K562 (cell line): ENCODE measurements at regions not wholly inside any gene's neighbourhood (a gene's known extent, or its start where the extent isn't known, plus 50 kb on each side); places are given as distances from the start of the nearest gene placed in this dataset.

ENCODE experiments used
- ATAC-seq: fragments of 200-7000 bp; cut with Tn5 transposase; 3 replicates; pipeline ENCODE4 v1.9.1; 2020; ENCODE audit warnings: moderate library complexity
- BruUV-seq: library from RNA; stranded (reverse); fragments of 400-500 nt; replicated peaks from 2 replicates; lab custom pipeline; 2021; lab: Mats Ljungman, UMichigan
- CTCF ChIA-PET: fragments of 300-600 bp; formaldehyde crosslinking; extraction: SDS; loops from one replicate; lab custom pipeline; 2021; ENCODE audit warnings: low intra/inter-chr PET ratio; lab: Yijun Ruan, JAX
- POLR2A ChIA-PET: fragments of 300-600, 350-650 bp; sonication (Branson Sonifier 250); formaldehyde crosslinking; extraction: SDS; loops from one replicate; lab custom pipeline; 2021; ENCODE audit warnings: antibody characterized with exemption, inconsistent platforms; lab: Yijun Ruan, JAX
- DNase-seq, 4 experiments: peaks; one replicate each; pipeline versions ENCODE4 v3.0.0 to v3.0.0-alpha.2; 2011 to 2018; ENCODE audit warnings: low spot score in 3 of 4, mixed read lengths in 3 of 4; ENCODE audit errors: extremely low read depth in 1 of 4
- FAIRE-seq: peaks from 2 replicates; lab custom pipeline; 2011; peaks lifted over from hg19 to GRCh38; lab: Jason Lieb, UNC
- H2AFZ ChIP-seq: 2 replicates; pipeline ENCODE4 v1.6.0; 2011; ENCODE audit warnings: low read depth, low read length, control low read depth, inconsistent platforms
- H3K27ac ChIP-seq: fragments of 200-600 bp; 3 replicates; pipeline ENCODE4 v1.8.0; 2011; ENCODE audit warnings: low read depth, mild to moderate bottlenecking, control low read depth, inconsistent platforms, low read length, moderate library complexity, mixed read lengths; ENCODE audit errors: extremely low read depth
- H3K27me3 ChIP-seq, 2 experiments: fragments of 300-600 bp in 1 of 2; 2 replicates in 1 of 2; 3 replicates in 1 of 2; pipeline versions ENCODE4 v1.6.0 to v1.8.0; 2011; ENCODE audit warnings: inconsistent platforms in 2 of 2, low read length in 2 of 2, mild to moderate bottlenecking in 1 of 2, mixed read lengths in 1 of 2, moderate library complexity in 1 of 2; ENCODE audit not compliant: control insufficient read depth in 2 of 2, insufficient read depth in 2 of 2
- H3K36me3 ChIP-seq: fragments of 300-600 bp; 3 replicates; pipeline ENCODE4 v1.8.0; 2011; ENCODE audit warnings: mild to moderate bottlenecking, low read length, inconsistent platforms; ENCODE audit not compliant: control insufficient read depth, insufficient read depth
- H3K4me1 ChIP-seq, 2 experiments: fragments of 200-600 bp in 1 of 2; replicated peaks in 1 of 2; 2 replicates in 1 of 2; 3 replicates in 1 of 2; pipeline versions ENCODE4 v1.5.1 to v1.8.0; 2011; ENCODE audit warnings: inconsistent platforms in 2 of 2, low read length in 2 of 2, mild to moderate bottlenecking in 1 of 2, mixed read lengths in 1 of 2, moderate library complexity in 1 of 2; ENCODE audit not compliant: control insufficient read depth in 2 of 2, insufficient read depth in 2 of 2
- H3K4me2 ChIP-seq: 2 replicates; pipeline ENCODE4 v1.6.1; 2011; ENCODE audit warnings: low read length, control low read depth, inconsistent platforms, mixed read lengths; ENCODE audit not compliant: insufficient read depth
- H3K4me3 ChIP-seq: fragments of 200-600 bp; sonication (generic), shearing (Covaris generic); 2 replicates; pipeline ENCODE4 v1.5.1; 2016; ENCODE audit warnings: control low read depth, inconsistent platforms
- H3K79me2 ChIP-seq: fragments of 200-600 bp; 3 replicates; pipeline ENCODE4 v1.8.0; 2011; ENCODE audit warnings: low read length, inconsistent platforms; ENCODE audit not compliant: control insufficient read depth, insufficient read depth
- H3K9ac ChIP-seq, 2 experiments: 2 replicates each; pipeline versions ENCODE4 v1.6.0 to v1.6.1; 2011; ENCODE audit warnings: low read depth in 2 of 2, low read length in 2 of 2, control low read depth in 1 of 2, inconsistent platforms in 1 of 2, mild to moderate bottlenecking in 1 of 2, mixed read lengths in 1 of 2; ENCODE audit not compliant: insufficient read depth in 1 of 2
- H3K9me1 ChIP-seq: one replicate; pipeline ENCODE4 v1.6.0; 2011; ENCODE audit warnings: inconsistent platforms, mild to moderate bottlenecking, low read length, moderate library complexity; ENCODE audit not compliant: control insufficient read depth, insufficient read depth
- H3K9me3 ChIP-seq: replicated peaks from 2 replicates; pipeline ENCODE4 v1.5.1; 2011; ENCODE audit warnings: low read depth, low read length, inconsistent platforms; ENCODE audit not compliant: control insufficient read depth, insufficient read depth
- H4K20me1 ChIP-seq: replicated peaks from 2 replicates; pipeline ENCODE4 v1.6.1; 2011; ENCODE audit warnings: low read length, inconsistent platforms, mixed read lengths; ENCODE audit not compliant: control insufficient read depth, insufficient read depth
- EWSR1 ChIP-seq: fragments of 450-650 bp; IDR thresholded peaks from 2 replicates; pipeline ENCODE4 v1.6.1; 2018; ENCODE audit warnings: borderline replicate concordance, mild to moderate bottlenecking, low read depth, moderate library complexity; ENCODE audit not compliant: partially characterized antibody
- KAT2B ChIP-seq: IDR thresholded peaks from one replicate; pipeline ENCODE4 v1.6.1; 2012; ENCODE audit warnings: low read depth, mild to moderate bottlenecking, control low read depth, inconsistent platforms, low read length, moderate library complexity
- PCBP1 ChIP-seq: fragments of 200-400 bp; formaldehyde crosslinking; IDR thresholded peaks from 2 replicates; pipeline ENCODE4 v1.6.1; 2018; ENCODE audit warnings: mild to moderate bottlenecking, low read depth, low read length; ENCODE audit not compliant: poor library complexity, severe bottlenecking
- PHTF2 ChIP-seq: fragments of 250-450 bp; sonication (Bioruptor Pico); IDR thresholded peaks from 2 replicates; pipeline ENCODE4 v1.5.0; 2021; ENCODE audit warnings: mild to moderate bottlenecking
- POLR3G ChIP-seq: IDR thresholded peaks from 2 replicates; pipeline ENCODE4 v1.6.1; 2011; ENCODE audit not compliant: insufficient read length, insufficient replicate concordance; ENCODE audit errors: extremely low read depth
- RBM25 ChIP-seq: fragments of 200-400 bp; formaldehyde crosslinking; IDR thresholded peaks from 2 replicates; pipeline ENCODE4 v1.6.1; 2018; ENCODE audit warnings: low read length, low read depth, moderate library complexity; ENCODE audit not compliant: severe bottlenecking
- SRF ChIP-seq, 2 experiments: fragments of 250-450, 450-650 bp in 1 of 2; sonication (Bioruptor Pico) in 1 of 2; sonication (generic) in 1 of 2; formaldehyde crosslinking; IDR thresholded peaks; 2 replicates each; pipeline versions ENCODE4 v1.5.0 to v1.5.1; 2020 to 2022; ENCODE audit warnings: mild to moderate bottlenecking in 1 of 2, missing genetic modification reagents in 1 of 2
- TSC22D4 ChIP-seq: fragments of 450-650 bp; IDR thresholded peaks from 2 replicates; pipeline ENCODE4 v1.6.1; 2016; ENCODE audit warnings: missing genetic modification characterization, missing biosample characterization, control low read depth
- ZNF41 ChIP-seq: fragments of 250-450 bp; sonication (Bioruptor Pico); conservative IDR thresholded peaks from 2 replicates; pipeline ENCODE4 v1.4.0; 2020; ENCODE audit warnings: mild to moderate bottlenecking
- ZNF830 ChIP-seq: fragments of 250-450 bp; sonication (Bioruptor Pico); IDR thresholded peaks from 2 replicates; pipeline ENCODE4 v1.5.0; 2021; ENCODE audit warnings: mild to moderate bottlenecking
- WGBS: fragments of 100-300 bp; shearing (Covaris generic); methylation state at CpG from one replicate; pipeline ENCODE4 v1.1.6; 2016; ENCODE audit warnings: low coverage, mixed read lengths; ENCODE audit not compliant: insufficient coverage; ENCODE audit errors: missing lambda C conversion rate; 5-methylcytosine and 5-hydroxymethylcytosine counted together
- in situ Hi-C: fragments of 300-500 bp; cut with MboI; formaldehyde crosslinking; loops from 4 replicates; pipeline ENCODE4 v1.15.0; 2018; ENCODE audit warnings: inconsistent platforms, mixed read lengths
- intact Hi-C: fragments of 100-400 bp; cut with micrococcal nuclease; formaldehyde crosslinking; loops from 2 replicates; pipeline ENCODE4 v1.14.2; 2022
- TF ChIP-seq, protein P1 (sequence below): fragments of 450-650 bp; IDR thresholded peaks from 2 replicates; pipeline ENCODE4 v1.6.1; 2016; ENCODE audit warnings: borderline replicate concordance
- TF ChIP-seq, protein P2 (sequence below): sonication (generic); formaldehyde crosslinking; IDR thresholded peaks from 2 replicates; pipeline ENCODE4 v1.8.0; 2022; ENCODE audit warnings: mild to moderate bottlenecking, missing genetic modification reagents
- TF ChIP-seq, protein P3 (sequence below): sonication (generic); formaldehyde crosslinking; IDR thresholded peaks from 2 replicates; pipeline ENCODE4 v1.8.1; 2023; ENCODE audit warnings: missing genetic modification reagents, mild to moderate bottlenecking, borderline replicate concordance

DNA sequence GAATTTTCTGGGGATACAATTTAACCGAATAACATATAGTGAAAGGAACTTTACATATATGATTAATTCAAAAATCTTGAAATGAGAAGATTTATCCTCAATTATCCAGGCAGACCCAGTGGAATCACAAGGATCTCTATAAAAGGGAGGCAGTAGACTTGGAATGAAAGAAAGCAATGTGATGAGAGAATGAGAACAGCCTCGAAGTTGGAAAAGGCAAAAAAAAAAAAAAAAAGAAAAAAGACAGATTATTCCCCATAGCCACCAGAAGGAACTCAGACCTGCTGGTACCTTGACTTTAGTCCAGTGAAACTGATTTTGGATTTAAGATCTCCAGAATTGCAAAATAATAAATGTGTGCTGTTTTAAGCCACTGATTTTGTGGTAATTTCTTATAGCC lies 416.3 kb upstream of the OR4E1 start (continued):
- TF ChIP-seq ZNF830 (CRISPR knock-in tag): no peak
- TF ChIP-seq, all 486 proteins: peak for 0

DNA sequence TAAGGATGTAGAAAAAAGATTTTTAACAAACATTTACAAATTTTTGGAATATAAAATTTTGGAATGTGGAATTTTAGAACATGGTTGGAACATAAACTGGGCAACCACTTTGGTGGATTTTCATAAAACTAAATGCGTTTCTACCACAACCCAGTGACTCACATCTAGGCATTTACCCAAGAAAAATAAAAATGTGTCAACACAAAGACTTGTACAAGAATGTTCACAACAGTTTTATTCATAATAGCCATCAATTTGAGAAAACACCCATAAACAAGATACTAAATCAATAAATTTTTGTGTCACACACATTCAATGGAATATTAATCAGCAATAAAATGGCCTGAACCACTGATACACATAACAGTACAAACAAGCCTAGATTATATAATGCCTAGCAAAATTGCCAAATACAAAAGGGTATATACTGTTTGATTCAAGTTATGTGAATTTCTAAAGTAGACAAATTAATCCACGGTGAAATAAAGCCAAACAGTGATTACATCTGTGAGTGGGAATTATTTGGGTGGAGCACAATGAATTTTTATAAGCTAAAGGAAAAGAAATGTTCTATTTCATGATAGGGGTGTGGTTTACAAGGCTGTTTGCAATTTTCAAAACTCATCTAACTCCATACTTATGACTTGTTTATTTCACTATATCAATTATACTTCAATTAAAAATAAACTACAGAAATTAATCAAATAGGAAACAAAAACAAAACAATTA lies 415.2 kb upstream of the OR4E1 start:
- Histone ChIP-seq H3K9me1 (no peaks in the 10 kb centered on the region), H4K20me1 (no peaks in the 10 kb centered on the region), H2AFZ (no peak overlapping the region), H3K4me3 (no peak overlapping the region), H3K9ac (no peak overlapping the region), H3K79me2 (no peaks in the 10 kb centered on the region), H3K27ac (no peak overlapping the region), H3K9me3 (no peaks in the 10 kb centered on the region), H3K27me3 (no peaks in the 10 kb centered on the region), H3K4me2 (no peak overlapping the region), H3K36me3 (no peaks in the 10 kb centered on the region), H3K4me1 (no peaks in the 10 kb centered on the region)
- intact Hi-C loops: no loop called here
- no TSS peak for BruUV-seq
- DNase-seq (no peak), ATAC-seq (no peak), FAIRE-seq (no peak)
- ChIA-PET CTCF (no interaction called here), POLR2A (no interaction called here)
- in situ Hi-C loops: no loop called here
- 0% methylated on average over 2 of the region's 2 CpGs for WGBS
- TF ChIP-seq ZNF41 (CRISPR knock-in tag) (no peak), SRF (CRISPR knock-in tag; IDR thresholded peaks at IDR 0.05) (no peak), PCBP1 (no peak), PHTF2 (CRISPR knock-in tag) (no peak), KAT2B (no peak), POLR3G (no peak), TSC22D4 (tag) (no peak), RBM25 (no peak), EWSR1 (no peak)
- TF ChIP-seq, protein P1, sequence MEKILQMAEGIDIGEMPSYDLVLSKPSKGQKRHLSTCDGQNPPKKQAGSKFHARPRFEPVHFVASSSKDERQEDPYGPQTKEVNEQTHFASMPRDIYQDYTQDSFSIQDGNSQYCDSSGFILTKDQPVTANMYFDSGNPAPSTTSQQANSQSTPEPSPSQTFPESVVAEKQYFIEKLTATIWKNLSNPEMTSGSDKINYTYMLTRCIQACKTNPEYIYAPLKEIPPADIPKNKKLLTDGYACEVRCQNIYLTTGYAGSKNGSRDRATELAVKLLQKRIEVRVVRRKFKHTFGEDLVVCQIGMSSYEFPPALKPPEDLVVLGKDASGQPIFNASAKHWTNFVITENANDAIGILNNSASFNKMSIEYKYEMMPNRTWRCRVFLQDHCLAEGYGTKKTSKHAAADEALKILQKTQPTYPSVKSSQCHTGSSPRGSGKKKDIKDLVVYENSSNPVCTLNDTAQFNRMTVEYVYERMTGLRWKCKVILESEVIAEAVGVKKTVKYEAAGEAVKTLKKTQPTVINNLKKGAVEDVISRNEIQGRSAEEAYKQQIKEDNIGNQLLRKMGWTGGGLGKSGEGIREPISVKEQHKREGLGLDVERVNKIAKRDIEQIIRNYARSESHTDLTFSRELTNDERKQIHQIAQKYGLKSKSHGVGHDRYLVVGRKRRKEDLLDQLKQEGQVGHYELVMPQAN: no peak
- TF ChIP-seq, protein P2, sequence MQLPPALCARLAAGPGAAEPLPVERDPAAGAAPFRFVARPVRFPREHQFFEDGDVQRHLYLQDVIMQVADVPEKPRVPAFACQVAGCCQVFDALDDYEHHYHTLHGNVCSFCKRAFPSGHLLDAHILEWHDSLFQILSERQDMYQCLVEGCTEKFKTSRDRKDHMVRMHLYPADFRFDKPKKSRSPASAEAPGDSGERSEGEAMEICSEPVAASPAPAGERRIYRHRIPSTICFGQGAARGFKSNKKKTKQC: no peak
- TF ChIP-seq, protein P3, sequence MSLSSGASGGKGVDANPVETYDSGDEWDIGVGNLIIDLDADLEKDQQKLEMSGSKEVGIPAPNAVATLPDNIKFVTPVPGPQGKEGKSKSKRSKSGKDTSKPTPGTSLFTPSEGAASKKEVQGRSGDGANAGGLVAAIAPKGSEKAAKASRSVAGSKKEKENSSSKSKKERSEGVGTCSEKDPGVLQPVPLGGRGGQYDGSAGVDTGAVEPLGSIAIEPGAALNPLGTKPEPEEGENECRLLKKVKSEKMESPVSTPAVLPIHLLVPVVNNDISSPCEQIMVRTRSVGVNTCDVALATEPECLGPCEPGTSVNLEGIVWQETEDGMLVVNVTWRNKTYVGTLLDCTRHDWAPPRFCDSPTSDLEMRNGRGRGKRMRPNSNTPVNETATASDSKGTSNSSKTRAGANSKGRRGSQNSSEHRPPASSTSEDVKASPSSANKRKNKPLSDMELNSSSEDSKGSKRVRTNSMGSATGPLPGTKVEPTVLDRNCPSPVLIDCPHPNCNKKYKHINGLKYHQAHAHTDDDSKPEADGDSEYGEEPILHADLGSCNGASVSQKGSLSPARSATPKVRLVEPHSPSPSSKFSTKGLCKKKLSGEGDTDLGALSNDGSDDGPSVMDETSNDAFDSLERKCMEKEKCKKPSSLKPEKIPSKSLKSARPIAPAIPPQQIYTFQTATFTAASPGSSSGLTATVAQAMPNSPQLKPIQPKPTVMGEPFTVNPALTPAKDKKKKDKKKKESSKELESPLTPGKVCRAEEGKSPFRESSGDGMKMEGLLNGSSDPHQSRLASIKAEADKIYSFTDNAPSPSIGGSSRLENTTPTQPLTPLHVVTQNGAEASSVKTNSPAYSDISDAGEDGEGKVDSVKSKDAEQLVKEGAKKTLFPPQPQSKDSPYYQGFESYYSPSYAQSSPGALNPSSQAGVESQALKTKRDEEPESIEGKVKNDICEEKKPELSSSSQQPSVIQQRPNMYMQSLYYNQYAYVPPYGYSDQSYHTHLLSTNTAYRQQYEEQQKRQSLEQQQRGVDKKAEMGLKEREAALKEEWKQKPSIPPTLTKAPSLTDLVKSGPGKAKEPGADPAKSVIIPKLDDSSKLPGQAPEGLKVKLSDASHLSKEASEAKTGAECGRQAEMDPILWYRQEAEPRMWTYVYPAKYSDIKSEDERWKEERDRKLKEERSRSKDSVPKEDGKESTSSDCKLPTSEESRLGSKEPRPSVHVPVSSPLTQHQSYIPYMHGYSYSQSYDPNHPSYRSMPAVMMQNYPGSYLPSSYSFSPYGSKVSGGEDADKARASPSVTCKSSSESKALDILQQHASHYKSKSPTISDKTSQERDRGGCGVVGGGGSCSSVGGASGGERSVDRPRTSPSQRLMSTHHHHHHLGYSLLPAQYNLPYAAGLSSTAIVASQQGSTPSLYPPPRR (CRISPR knock-in tag): no peak
